ENCODE measurements at regions not wholly inside any gene's neighbourhood (a gene's known extent, or its start where the extent isn't known, plus 50 kb on each side); places are given as distances from the start of the nearest gene placed in this dataset.

- TF ChIP-seq RAD21 (IDR thresholded peaks at IDR 0.05; ENCODE audit: low read depth) (no peak), CEBPB (IDR thresholded peaks at IDR 0.05) (no peak), YY1 (IDR thresholded peaks at IDR 0.05; ENCODE audit: low read depth) (no peak), FOXM1 (IDR thresholded peaks at IDR 0.05; ENCODE audit: borderline replicate concordance, low read depth) (no peak), EGR1 (IDR thresholded peaks at IDR 0.05) (no peak), TAF1 (IDR thresholded peaks at IDR 0.05; ENCODE audit: low read depth) (no peak), EP300 (IDR thresholded peaks at IDR 0.05; ENCODE audit: borderline replicate concordance) (no peak), REST (IDR thresholded peaks at IDR 0.05; ENCODE audit: low read depth) (no peak), NFIC (IDR thresholded peaks at IDR 0.05) (no peak), CREB1 (IDR thresholded peaks at IDR 0.05; ENCODE audit: low read depth) (no peak)
- TF ChIP-seq, protein P1, sequence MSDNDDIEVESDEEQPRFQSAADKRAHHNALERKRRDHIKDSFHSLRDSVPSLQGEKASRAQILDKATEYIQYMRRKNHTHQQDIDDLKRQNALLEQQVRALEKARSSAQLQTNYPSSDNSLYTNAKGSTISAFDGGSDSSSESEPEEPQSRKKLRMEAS (IDR thresholded peaks at IDR 0.05): no peak
These were observed 245.0 kb upstream of the SERP2 start for GRCh38 chr13:44128552-44129001.
